Common myeloid progenitor, CD34-positive (primary cell): ENCODE measurements at regions not wholly inside any gene's neighbourhood (a gene's known extent, or its start where the extent isn't known, plus 50 kb on each side); places are given as distances from the start of the nearest gene placed in this dataset.

Experiments used
- CTCF ChIA-PET: fragments of 350-600 bp; sonication (Branson Sonifier 250); formaldehyde crosslinking; loops from one replicate; lab custom pipeline; 2021; ENCODE audit warnings: antibody characterized with exemption; lab: Charles Lee
- POLR2A ChIA-PET: fragments of 350-600 bp; sonication (Branson Sonifier 250); formaldehyde crosslinking; loops from one replicate; lab custom pipeline; 2021; ENCODE audit warnings: antibody characterized with exemption; lab: Charles Lee
- DNase-seq, 3 donors: peaks; one replicate each; pipeline versions ENCODE4 v3.0.0 to v3.0.0-alpha.2; 2013
- H3K27ac ChIP-seq, 2 experiments: 1 replicate in 1 of 2; 2 replicates in 1 of 2; pipeline ENCODE4 v1.7.0; 2013; ENCODE audit warnings: inconsistent platforms in 2 of 2, low read length in 2 of 2, mild to moderate bottlenecking in 2 of 2, low read depth in 1 of 2, moderate library complexity in 1 of 2; ENCODE audit not compliant: severe bottlenecking in 2 of 2, insufficient read depth in 1 of 2, poor library complexity in 1 of 2
- H3K27me3 ChIP-seq, 5 experiments: replicated peaks in 2 of 5; 1 replicate in 3 of 5; 2 replicates in 2 of 5; pipeline versions ENCODE4 v1.6.1 to v1.7.0; 2013; ENCODE audit warnings: low read length in 4 of 5, mild to moderate bottlenecking in 2 of 5, moderate library complexity in 2 of 5, inconsistent platforms in 1 of 5; ENCODE audit not compliant: insufficient read depth in 5 of 5, control insufficient read depth in 4 of 5
- H3K36me3 ChIP-seq, 4 experiments: 1 replicate in 2 of 4; 2 replicates in 2 of 4; pipeline versions ENCODE4 v1.6.1 to v1.7.0; 2013; ENCODE audit warnings: low read length in 3 of 4, control low read depth in 1 of 4, mild to moderate bottlenecking in 1 of 4; ENCODE audit not compliant: control insufficient read depth in 4 of 4, insufficient read depth in 4 of 4
- H3K4me1 ChIP-seq, 4 experiments: 1 replicate in 3 of 4; 2 replicates in 1 of 4; pipeline versions ENCODE4 v1.6.1 to v1.7.1; 2013; ENCODE audit warnings: low read length in 3 of 4, mild to moderate bottlenecking in 3 of 4, control low read depth in 1 of 4, inconsistent platforms in 1 of 4, moderate library complexity in 1 of 4; ENCODE audit not compliant: control insufficient read depth in 4 of 4, insufficient read depth in 4 of 4; ENCODE audit errors: control extremely low read depth in 1 of 4
- H3K4me3 ChIP-seq, 7 experiments: 1 replicate in 4 of 7; 2 replicates in 3 of 7; pipeline versions ENCODE4 v1.5.1 to v1.7.0; 2013; ENCODE audit warnings: mild to moderate bottlenecking in 7 of 7, low read length in 6 of 7, moderate library complexity in 6 of 7, inconsistent platforms in 2 of 7, low read depth in 2 of 7, control low read depth in 1 of 7; ENCODE audit not compliant: insufficient read depth in 4 of 7, control insufficient read depth in 1 of 7; ENCODE audit errors: extremely low read depth in 1 of 7
- H3K9me3 ChIP-seq, 5 experiments: 1 replicate in 4 of 5; 2 replicates in 1 of 5; pipeline versions ENCODE4 v1.6.1 to v1.7.1; 2013; ENCODE audit warnings: low read length in 4 of 5, mild to moderate bottlenecking in 2 of 5, inconsistent platforms in 1 of 5, low read depth in 1 of 5, moderate library complexity in 1 of 5; ENCODE audit not compliant: control insufficient read depth in 4 of 5, insufficient read depth in 2 of 5; ENCODE audit errors: control extremely low read depth in 1 of 5
- WGBS: methylation state at CpG from one replicate; pipeline ENCODE4 v1.1.5; 2013; ENCODE audit not compliant: insufficient coverage; 5-methylcytosine and 5-hydroxymethylcytosine counted together

DNA sequence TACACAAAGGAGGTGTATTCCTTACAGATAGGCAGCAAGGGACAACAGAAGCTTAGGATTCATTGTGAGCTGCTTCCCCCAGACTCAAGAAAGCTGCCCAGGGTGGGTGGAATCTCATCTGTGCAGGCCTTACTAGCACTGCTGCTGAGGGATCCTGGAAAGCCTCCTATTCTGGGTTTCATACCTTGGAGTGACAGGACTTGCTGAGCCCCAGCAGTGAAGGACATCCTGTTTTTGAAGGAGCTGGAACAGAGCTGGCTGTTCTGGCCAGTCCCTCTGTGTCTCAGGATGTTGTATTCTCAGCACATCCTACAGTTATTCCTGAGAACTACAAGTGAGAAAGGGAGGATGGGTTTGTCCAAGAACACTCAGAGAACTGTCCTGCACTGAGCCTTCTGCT lies 486.3 kb downstream of the PTPRU start:
- CTCF ChIA-PET, result no interaction called here
- Histone ChIP-seq H3K9me3 (peaks cover 4 to 31% (median 18%) of the 10 kb centered on the region in 5 experiments), H3K4me3 (no peak overlapping the region), H3K36me3 (no peaks in the 10 kb centered on the region), H3K4me1 (no peaks in the 10 kb centered on the region), H3K27me3 (peaks cover 0 to 5% (median 0%) of the 10 kb centered on the region in 5 experiments), H3K27ac (no peak overlapping the region)
- no peak for DNase-seq
- POLR2A ChIA-PET, result no interaction called here

- no peaks in the 10 kb centered on the region for H3K36me3 ChIP-seq
- H3K9me3 ChIP-seq, result peaks cover 4 to 35% (median 20%) of the 10 kb centered on the region in 5 experiments
- no peak overlapping the region for H3K27ac ChIP-seq
- WGBS, result 61% methylated on average over 3 of the region's 4 CpGs
- H3K27me3 ChIP-seq, result peaks cover 0 to 5% (median 0%) of the 10 kb centered on the region in 5 experiments
- POLR2A ChIA-PET, result no interaction called here
- CTCF ChIA-PET, result no interaction called here
- H3K4me3 ChIP-seq, result no peak overlapping the region
- H3K4me1 ChIP-seq, result peaks cover 0 to 4% (median 2%) of the 10 kb centered on the region in 4 experiments
- DNase-seq, result no peak
Measured at GRCh38 chr1:29719253-29719652, 482.9 kb downstream of the PTPRU start.

DNA sequence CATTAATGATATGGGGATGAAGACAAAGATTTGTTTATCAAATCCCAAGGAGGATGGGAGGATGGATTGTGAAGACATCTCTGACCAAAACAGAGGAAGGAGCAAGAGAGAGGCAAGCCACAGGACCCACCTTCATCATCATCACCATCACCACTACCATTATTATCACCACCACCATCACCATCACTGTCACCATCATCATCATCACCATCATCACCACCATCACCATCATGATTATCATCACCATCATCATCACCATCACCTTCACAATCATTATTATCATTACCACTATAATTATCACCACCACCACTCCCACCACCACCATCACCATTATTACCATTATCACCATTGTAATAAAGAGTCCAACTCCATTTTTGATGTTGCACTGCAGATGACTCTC lies 482.5 kb downstream of the PTPRU start:
- Histone ChIP-seq H3K27me3 (peaks cover 0 to 5% (median 0%) of the 10 kb centered on the region in 5 experiments), H3K36me3 (no peaks in the 10 kb centered on the region), H3K9me3 (peaks cover 4 to 35% (median 20%) of the 10 kb centered on the region in 5 experiments), H3K27ac (no peak overlapping the region), H3K4me3 (no peak overlapping the region), H3K4me1 (peaks cover 0 to 6% (median 2%) of the 10 kb centered on the region in 4 experiments)
- CTCF ChIA-PET, result no interaction called here
- POLR2A ChIA-PET, result no interaction called here
- DNase-seq, result no peak

GRCh38 chr1:29716306-29716705 lies 480.0 kb downstream of the PTPRU start:
- no peak for DNase-seq
- H3K27ac ChIP-seq, result no peak overlapping the region
- peaks cover 0 to 21% (median 10%) of the 10 kb centered on the region in 4 experiments for H3K4me1 ChIP-seq
- no peak overlapping the region for H3K4me3 ChIP-seq
- 93% methylated on average over 6 of the region's 6 CpGs for WGBS
- POLR2A ChIA-PET, result no interaction called here
- CTCF ChIA-PET, result interaction anchor here (1.0 to 1.2 kb wide), 2 partner anchors 18 to 76 kb away, joined by 3 to 4 read pairs; no protein-coding TSS in a partner anchor
- no peaks in the 10 kb centered on the region for H3K27me3 ChIP-seq
- H3K36me3 ChIP-seq, result no peaks in the 10 kb centered on the region
- peaks cover 0 to 15% (median 5%) of the 10 kb centered on the region in 5 experiments for H3K9me3 ChIP-seq

GRCh38 chr1:29713857-29714256 lies 477.5 kb downstream of the PTPRU start:
- WGBS, result no CpG with 5 or more reads among the region's 1 CpG
- CTCF ChIA-PET, result interaction anchor here (1.2 kb wide), 1 partner anchor 10 kb away, joined by 3 read pairs; no protein-coding TSS in a partner anchor
- Histone ChIP-seq H3K36me3 (no peaks in the 10 kb centered on the region), H3K27me3 (no peaks in the 10 kb centered on the region), H3K4me3 (no peak overlapping the region), H3K27ac (no peak overlapping the region), H3K4me1 (peaks cover 0 to 34% (median 15%) of the 10 kb centered on the region in 4 experiments), H3K9me3 (peaks cover 0 to 8% (median 0%) of the 10 kb centered on the region in 5 experiments)
- POLR2A ChIA-PET, result no interaction called here
- no peak for DNase-seq

GRCh38 chr1:29712801-29713200 lies 476.5 kb downstream of the PTPRU start:
- no peak overlapping the region for H3K4me3 ChIP-seq
- DNase-seq, result no peak
- ChIA-PET POLR2A (no interaction called here), CTCF (interaction anchor here (1.2 kb wide), 1 partner anchor 9 kb away, joined by 3 read pairs; no protein-coding TSS in a partner anchor)
- H3K27me3 ChIP-seq, result no peaks in the 10 kb centered on the region
- H3K4me1 ChIP-seq, result peaks cover 0 to 44% (median 20%) of the 10 kb centered on the region in 4 experiments
- H3K27ac ChIP-seq, result no peak overlapping the region
- H3K36me3 ChIP-seq, result no peaks in the 10 kb centered on the region
- WGBS, result 82% methylated on average over 7 of the region's 7 CpGs
- peaks cover 0 to 4% (median 0%) of the 10 kb centered on the region in 5 experiments for H3K9me3 ChIP-seq

DNA sequence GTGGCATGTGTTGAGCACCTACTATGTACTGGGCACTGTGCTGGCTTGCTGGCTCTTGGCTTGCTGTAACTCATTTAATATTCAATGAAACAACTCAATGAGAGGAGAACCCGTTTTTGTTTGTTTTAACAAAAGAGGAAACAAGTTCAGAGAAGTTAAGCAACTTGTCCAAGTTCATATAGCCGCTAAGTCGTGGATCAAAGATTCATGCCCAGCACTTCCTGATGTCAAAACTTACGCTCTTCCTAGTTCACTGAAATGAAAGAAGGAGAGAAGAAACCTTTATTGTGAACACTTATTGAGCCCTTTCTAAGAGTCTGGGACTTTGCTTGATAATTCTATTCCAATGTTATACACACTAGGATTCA lies 475.9 kb downstream of the PTPRU start:
- H3K4me1 ChIP-seq, result peaks cover 0 to 47% (median 20%) of the 10 kb centered on the region in 4 experiments
- DNase-seq, result no peak
- WGBS, result no CpG with 5 or more reads among the region's 4 CpGs

More for the DNA sequence above, 475.9 kb downstream of the PTPRU start:
- H3K27me3 ChIP-seq, result no peaks in the 10 kb centered on the region
- H3K4me3 ChIP-seq, result no peak overlapping the region
- no peak overlapping the region for H3K27ac ChIP-seq
- H3K36me3 ChIP-seq, result no peaks in the 10 kb centered on the region
- ChIA-PET CTCF (no interaction called here), POLR2A (no interaction called here)
- peaks cover 0 to 4% (median 0%) of the 10 kb centered on the region in 5 experiments for H3K9me3 ChIP-seq
